CD4-positive, alpha-beta T cell treated with Interleukin-1 beta for 1 hour (primary cell): ENCODE measurements at regions not wholly inside any gene's neighbourhood (a gene's known extent, or its start where the extent isn't known, plus 50 kb on each side); places are given as distances from the start of the nearest gene placed in this dataset.

Experiments
- DNase-seq, 2 donors: peaks; one replicate each; pipeline ENCODE4 v3.0.0-alpha.2; 2020 to 2022

- no peak for DNase-seq
Measured at GRCh38 chr20:62527781-62528180, 52.0 kb upstream of the GATA5 start.

GRCh38 chr20:62528983-62529891 lies 53.4 kb upstream of the GATA5 start:
- DNase-seq, result no peak

GRCh38 chr20:62529896-62530642 lies 54.3 kb upstream of the GATA5 start:
- DNase-seq, result no peak

- no peak for DNase-seq
Measured at GRCh38 chr20:62530643-62531032, 54.8 kb upstream of the GATA5 start.

GRCh38 chr20:62531046-62531838 lies 55.4 kb upstream of the GATA5 start:
- no peak for DNase-seq

GRCh38 chr20:62532921-62533320 lies 57.1 kb upstream of the GATA5 start:
- no peak for DNase-seq

GRCh38 chr20:62533591-62534495 lies 58.0 kb upstream of the GATA5 start:
- no peak for DNase-seq

GRCh38 chr20:62534526-62535221 lies 58.9 kb upstream of the GATA5 start:
- no peak for DNase-seq

- DNase-seq, result no peak
Measured at GRCh38 chr20:62535282-62535811, 59.6 kb upstream of the GATA5 start.

GRCh38 chr20:62535964-62536363 lies 60.2 kb upstream of the GATA5 start:
- no peak for DNase-seq

- no peak for DNase-seq
Measured at GRCh38 chr20:62536871-62537401, 61.1 kb upstream of the GATA5 start.

GRCh38 chr20:62537649-62538292 lies 62.0 kb upstream of the GATA5 start:
- no peak for DNase-seq

GRCh38 chr20:62539198-62540045 lies 63.6 kb upstream of the GATA5 start:
- DNase-seq, result no peak

GRCh38 chr20:62540504-62540903 lies 64.7 kb upstream of the GATA5 start:
- DNase-seq, result no peak

- DNase-seq, result no peak
Measured at GRCh38 chr20:62542862-62543261, 67.1 kb upstream of the GATA5 start.

- no peak for DNase-seq
Measured at GRCh38 chr20:62543470-62544302, 67.9 kb upstream of the GATA5 start.

- no peak for DNase-seq
Measured at GRCh38 chr20:62544505-62545055, 68.8 kb upstream of the GATA5 start.

- no peak for DNase-seq
Measured at GRCh38 chr20:62545271-62545670, 69.5 kb upstream of the GATA5 start.
